MV-4-11 (cell line): ENCODE measurements at regions not wholly inside any gene's neighbourhood (a gene's known extent, or its start where the extent isn't known, plus 50 kb on each side); places are given as distances from the start of the nearest gene placed in this dataset.
"Not testable (repeated sequence)": the region's sequence is repeated elsewhere in the genome, so short reads cannot be mapped to it uniquely, and the experiment has no call there.

Experiments used
- DNase-seq: peaks from one replicate; lab custom pipeline; 2025; lab: John Stamatoyannopoulos, UW

DNA sequence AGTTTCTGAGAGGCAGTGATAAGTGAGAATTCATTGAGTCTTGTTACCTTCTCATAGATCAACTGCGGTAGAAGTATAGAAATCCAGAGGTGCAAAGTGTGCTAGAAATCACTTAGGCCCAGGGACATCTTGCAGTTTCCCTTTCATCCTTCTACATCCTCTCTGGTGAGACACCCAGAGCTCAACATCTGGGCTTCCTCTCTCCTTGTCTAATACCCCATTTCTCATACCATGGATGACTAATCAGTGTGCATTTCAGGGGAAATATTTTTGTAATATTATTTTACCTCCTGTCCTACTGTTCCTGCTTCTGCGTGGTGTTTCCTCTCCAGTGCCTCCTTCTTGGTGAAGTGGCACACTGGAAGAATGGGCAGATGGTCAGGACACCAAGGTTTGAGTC lies 322.4 kb downstream of the TFAP2B start:
- DNase-seq, result no peak

DNA sequence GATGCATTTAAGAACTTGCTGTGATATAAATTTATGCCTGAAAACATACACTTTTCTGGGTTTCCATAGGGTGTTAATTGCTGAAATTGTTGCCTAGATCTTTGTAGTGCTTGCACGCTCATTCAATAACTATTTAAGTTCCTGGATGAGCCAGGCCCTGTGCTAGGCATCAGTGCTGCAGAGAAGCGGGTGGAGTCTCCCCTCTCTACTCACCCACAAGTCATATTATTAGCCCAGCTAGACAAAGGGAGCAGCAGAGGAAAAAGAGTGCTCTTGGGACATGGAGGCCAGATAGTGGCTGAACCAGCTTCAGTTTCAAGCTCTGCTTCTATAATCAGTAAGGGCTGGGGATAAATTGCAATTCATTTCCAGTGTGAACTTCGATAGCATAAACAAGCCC lies 329.1 kb downstream of the TFAP2B start:
- DNase-seq, result no peak

- DNase-seq, result no peak
These were observed 333.9 kb downstream of the TFAP2B start for GRCh38 chr6:51152594-51152993.

DNA sequence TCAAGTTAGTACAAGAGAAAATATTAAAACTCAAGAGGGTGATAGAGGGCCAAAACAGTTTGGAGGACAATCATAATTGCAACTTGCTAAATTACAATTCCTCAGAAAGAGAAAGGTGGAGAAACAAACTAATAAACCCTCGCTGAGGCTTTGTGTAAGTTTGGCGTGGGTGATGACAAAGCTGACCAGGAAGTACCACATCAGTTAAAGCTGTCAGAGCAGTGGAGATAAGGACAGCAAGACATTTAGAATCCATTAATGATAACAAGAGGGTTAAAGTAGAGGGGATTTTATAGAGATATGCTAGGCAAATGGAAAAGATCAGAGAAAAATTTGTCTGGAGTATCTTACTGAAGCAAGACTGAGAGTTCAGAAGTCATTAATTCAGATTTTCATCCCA lies 334.4 kb downstream of the TFAP2B start:
- DNase-seq, result no peak

GRCh38 chr6:51154925-51155324 lies 336.3 kb downstream of the TFAP2B start:
- not testable (repeated sequence) for DNase-seq

DNA sequence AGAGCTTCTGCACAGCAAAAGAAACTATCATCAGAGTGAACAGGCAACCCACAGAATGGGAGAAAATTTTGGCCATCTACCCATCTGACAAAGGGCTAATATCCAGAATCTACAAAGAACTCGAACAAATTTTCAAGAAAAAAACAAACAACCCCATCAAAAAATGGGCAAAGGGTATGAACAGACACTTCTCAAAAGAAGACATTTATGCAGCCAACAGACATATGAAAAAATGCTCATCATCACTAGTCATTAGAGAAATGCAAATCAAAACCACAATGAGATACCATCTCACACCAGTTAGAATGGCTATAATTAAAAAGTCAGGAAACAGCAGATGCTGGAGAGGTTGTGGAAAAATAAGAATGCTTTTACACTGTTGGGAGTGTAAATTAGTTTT lies 340.6 kb downstream of the TFAP2B start:
- not testable (repeated sequence) for DNase-seq

GRCh38 chr6:51161752-51162151 lies 343.1 kb downstream of the TFAP2B start:
- DNase-seq, result no peak

DNA sequence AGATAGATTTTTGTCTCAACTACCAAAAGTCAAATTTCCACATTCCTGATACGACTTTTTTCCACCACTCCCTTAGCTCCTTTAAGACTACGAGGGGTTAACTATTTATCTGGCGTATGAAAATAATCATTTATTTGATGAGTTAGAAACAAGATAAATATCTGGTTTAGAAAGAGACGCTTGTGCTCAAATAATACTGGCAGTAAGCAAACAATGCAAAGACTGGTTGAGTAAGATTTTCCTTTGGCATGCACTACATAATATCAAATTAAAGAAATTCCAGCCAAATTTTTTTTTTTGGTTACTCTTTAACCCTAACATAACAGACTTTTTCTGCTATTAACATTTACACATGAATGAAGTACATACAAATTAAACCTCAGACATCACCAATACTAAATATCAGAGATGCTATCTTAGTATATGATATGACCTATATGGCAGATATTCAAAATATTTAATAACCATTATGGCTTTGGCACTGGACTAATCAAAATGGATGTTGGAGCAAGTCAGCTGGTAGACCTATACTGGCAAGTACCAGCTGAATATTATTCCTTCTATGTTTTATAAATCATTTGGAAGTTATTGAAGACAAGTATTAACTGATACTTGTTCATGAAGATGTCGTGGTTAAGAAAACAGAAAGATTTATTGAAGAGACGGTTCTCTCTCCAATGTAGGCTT lies 345.3 kb downstream of the TFAP2B start:
- no peak for DNase-seq

DNA sequence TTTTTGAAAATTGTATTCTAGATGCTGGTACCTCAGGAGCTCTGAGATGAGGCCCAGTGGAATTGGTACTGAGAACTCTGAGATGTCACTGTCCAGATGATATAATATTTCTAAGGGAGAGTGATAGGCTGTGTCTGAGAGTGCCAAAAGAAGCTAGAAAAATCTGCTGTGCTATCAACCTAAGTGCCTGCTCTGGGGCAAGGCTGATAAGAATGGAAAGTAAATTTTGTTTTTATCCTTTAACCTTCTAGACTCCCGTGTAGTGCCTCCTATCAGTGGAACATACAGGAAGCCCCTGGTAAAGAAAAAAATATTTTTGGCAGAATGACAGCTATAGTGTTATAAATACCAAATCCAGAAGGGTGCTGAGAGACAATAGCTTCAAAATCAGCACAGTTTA lies 348.2 kb downstream of the TFAP2B start:
- DNase-seq, result no peak

GRCh38 chr6:51167468-51167867 lies 348.8 kb downstream of the TFAP2B start:
- DNase-seq, result no peak

DNA sequence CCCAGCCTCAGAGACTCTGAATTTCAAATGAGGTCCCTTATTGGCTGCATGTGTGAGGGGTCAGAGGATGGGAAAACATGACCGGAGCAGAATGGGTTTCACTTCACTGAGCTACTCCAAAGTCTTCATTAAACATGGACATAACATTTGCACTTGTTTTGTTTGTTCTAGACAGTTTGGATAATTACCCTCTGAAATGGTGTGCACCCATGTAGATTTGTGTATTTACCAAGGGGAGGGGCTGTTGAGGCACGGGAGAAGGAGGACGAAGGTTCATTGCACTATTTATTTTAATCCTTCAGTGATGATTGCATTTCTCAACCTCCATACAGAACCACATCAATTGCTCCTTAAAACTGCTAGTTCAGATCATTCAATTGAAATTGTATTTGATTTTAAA lies 364.2 kb downstream of the TFAP2B start:
- no peak for DNase-seq

DNA sequence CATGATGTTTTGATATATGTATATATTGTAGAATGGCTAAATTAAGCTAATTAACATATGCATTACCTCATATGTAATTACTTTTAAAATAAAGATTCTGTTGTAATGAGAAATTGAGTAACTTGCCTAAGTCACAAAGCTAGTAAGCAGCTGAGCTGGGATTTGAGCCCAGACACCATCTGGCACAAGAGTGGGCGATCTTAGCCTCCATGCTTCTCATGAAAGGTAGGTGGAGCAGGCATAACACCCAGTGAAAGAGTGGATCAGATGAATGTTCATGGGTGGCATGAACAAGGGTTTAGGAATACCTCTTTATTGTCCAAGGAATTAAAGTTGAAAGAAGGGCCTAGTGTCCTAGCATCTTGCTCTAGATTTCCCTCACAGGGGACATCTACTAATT lies 365.4 kb downstream of the TFAP2B start:
- no peak for DNase-seq

DNA sequence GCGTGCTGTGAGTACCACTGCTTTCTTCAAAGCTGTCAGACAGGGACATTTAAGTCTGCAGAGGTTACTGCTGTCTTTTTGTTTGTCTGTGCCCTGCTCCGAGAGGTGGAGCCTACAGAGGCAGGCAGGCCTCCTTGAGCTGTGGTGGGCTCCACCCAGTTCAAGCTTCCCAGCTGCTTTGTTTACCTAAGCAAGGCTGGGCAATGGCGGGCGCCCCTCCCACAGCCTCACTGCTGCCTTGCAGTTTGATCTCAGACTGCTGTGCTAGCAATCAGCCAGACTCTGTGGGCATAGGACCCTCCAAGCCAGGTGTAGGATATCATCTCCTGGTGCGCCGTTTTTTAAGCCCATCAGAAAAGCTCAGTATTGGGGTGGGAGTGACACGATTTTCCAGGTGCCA lies 374.5 kb downstream of the TFAP2B start:
- not testable (repeated sequence) for DNase-seq

GRCh38 chr6:51199105-51199552 lies 380.5 kb downstream of the TFAP2B start:
- no peak for DNase-seq

GRCh38 chr6:51199733-51200260 lies 381.1 kb downstream of the TFAP2B start:
- no peak for DNase-seq

DNA sequence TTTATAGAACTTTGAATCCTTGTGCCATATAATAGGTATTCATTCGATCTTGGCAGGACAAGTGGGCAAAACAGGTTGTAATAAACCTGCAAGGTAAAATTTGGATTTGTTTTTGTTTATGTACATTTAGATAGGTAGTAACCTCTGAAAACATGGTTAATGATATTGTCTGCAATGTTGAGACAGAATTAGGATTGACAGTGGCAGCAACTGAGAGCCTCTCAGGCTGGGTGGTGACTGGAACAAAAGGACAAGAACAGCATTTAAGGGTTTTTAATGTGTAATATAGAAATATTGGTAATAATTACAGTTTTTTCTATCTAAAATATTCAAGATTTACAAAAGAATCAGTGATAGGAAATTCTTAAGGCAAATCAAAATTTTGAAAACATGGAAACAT lies 382.0 kb downstream of the TFAP2B start:
- DNase-seq, result no peak

GRCh38 chr6:51202653-51203052 lies 384.0 kb downstream of the TFAP2B start:
- not testable (repeated sequence) for DNase-seq

- no peak for DNase-seq
These were observed 384.8 kb downstream of the TFAP2B start for GRCh38 chr6:51203504-51203903.

DNA sequence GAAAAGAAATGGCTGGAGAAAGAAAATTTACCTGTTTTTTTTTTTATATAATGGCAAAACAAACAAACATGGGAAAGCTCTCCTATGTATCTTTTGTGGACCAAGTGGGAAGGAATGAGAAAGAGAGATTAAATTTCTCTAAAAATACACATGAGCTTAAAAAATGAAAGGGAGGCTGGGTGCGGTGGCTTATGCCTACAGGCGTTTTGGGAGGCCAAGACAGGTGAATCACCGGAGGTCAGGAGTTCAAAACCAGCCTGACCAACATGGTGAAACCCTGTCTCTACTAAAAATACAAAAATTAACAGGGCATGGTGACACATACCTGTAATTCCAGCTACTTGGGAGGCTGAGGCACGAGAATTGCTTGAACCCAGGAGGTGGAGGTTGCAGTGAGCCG lies 388.0 kb downstream of the TFAP2B start:
- not testable (repeated sequence) for DNase-seq

GRCh38 chr6:51209651-51210050 lies 391.0 kb downstream of the TFAP2B start:
- no peak for DNase-seq

- DNase-seq, result no peak
These were observed 395.1 kb downstream of the TFAP2B start for GRCh38 chr6:51213811-51214210.

DNA sequence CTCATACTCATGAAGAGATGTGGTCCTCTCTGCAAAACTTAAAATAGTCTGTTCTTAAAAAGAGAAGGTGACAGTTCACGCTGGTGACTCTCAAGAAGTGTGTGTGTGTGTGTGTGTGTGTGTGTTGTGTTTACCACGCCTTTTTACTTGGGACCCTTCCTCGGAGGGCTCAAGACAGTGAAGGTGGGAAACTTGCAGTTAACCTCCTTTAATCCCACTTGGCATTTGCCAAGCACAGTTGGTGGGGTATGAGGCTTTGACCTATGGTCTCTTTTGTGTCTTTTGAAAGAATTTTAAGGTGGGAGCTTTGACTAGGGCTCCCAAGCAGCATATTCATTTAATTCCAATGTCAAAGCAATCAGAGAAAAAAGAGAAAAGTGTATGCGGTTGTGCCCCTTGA lies 395.8 kb downstream of the TFAP2B start:
- no peak for DNase-seq

- no peak for DNase-seq
These were observed 399.5 kb downstream of the TFAP2B start for GRCh38 chr6:51218181-51218580.

DNA sequence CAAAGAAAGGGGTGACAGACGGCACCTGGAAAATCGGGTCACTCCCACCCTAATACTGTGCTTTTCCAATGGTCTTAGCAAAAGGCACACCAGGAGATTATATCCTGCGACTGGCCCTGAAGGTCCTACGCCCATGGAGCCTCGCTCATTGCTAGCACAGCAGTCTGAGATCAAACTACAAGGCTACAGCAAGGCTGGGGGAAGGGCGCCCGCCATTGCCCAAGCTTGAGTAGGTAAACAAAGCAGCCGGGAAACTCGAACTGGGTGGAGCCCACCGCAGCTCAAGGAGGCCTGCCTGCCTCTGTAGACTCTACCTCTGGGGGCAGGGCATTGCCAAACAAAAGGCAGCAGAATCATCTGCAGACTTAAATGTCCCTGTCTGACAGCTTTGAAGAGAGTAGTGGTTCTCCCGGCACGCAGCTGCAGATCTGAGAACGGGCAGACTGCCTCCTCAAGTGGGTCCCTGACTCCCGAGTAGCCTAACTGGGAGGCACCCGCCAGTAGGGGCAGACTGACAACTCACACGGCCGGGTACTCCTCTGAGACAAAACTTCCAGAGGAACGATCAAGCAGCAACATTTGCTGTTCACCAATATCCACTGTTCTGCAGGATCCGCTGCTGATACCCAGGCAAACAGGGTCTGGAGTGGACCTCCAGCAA lies 406.0 kb downstream of the TFAP2B start:
- DNase-seq, result not testable (repeated sequence)
